ENCODE measurements at regions not wholly inside any gene's neighbourhood (a gene's known extent, or its start where the extent isn't known, plus 50 kb on each side); places are given as distances from the start of the nearest gene placed in this dataset.

DNA sequence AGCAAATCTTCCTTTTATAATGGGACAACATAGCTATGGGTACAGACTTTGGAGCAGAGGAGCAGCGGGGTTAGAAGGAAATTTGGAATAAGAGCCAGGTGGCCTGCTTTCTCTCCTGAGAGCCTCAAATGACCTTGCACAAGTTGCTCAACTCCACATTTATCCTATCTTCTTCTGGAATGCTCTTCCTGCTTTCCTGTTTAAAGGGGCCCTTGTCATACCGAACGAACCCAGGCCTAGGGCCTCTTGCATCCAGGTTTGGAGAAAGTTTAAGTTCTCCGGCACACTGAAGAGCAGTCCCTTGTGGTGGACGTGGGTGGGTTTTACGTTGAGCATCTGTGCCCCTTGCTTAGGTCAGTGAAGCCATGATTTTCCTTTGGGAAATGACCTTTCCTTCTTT, 197.9 kb upstream of the NR3C1 start (continued):
- TF ChIP-seq NCOR1 (IDR thresholded peaks at IDR 0.05; ENCODE audit: borderline replicate concordance, low read length), result no peak
- TF ChIP-seq, protein P1, sequence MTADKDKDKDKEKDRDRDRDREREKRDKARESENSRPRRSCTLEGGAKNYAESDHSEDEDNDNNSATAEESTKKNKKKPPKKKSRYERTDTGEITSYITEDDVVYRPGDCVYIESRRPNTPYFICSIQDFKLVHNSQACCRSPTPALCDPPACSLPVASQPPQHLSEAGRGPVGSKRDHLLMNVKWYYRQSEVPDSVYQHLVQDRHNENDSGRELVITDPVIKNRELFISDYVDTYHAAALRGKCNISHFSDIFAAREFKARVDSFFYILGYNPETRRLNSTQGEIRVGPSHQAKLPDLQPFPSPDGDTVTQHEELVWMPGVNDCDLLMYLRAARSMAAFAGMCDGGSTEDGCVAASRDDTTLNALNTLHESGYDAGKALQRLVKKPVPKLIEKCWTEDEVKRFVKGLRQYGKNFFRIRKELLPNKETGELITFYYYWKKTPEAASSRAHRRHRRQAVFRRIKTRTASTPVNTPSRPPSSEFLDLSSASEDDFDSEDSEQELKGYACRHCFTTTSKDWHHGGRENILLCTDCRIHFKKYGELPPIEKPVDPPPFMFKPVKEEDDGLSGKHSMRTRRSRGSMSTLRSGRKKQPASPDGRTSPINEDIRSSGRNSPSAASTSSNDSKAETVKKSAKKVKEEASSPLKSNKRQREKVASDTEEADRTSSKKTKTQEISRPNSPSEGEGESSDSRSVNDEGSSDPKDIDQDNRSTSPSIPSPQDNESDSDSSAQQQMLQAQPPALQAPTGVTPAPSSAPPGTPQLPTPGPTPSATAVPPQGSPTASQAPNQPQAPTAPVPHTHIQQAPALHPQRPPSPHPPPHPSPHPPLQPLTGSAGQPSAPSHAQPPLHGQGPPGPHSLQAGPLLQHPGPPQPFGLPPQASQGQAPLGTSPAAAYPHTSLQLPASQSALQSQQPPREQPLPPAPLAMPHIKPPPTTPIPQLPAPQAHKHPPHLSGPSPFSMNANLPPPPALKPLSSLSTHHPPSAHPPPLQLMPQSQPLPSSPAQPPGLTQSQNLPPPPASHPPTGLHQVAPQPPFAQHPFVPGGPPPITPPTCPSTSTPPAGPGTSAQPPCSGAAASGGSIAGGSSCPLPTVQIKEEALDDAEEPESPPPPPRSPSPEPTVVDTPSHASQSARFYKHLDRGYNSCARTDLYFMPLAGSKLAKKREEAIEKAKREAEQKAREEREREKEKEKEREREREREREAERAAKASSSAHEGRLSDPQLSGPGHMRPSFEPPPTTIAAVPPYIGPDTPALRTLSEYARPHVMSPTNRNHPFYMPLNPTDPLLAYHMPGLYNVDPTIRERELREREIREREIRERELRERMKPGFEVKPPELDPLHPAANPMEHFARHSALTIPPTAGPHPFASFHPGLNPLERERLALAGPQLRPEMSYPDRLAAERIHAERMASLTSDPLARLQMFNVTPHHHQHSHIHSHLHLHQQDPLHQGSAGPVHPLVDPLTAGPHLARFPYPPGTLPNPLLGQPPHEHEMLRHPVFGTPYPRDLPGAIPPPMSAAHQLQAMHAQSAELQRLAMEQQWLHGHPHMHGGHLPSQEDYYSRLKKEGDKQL (CRISPR knock-in tag; IDR thresholded peaks at IDR 0.05; ENCODE audit: low read depth), result 0 out of 2 replicates have a peak, but pooled peaks have one; percentile 19
- peak; percentile 75 for TF ChIP-seq ZMYM4 (CRISPR knock-in tag; IDR thresholded peaks at IDR 0.05)
- no peak for TF ChIP-seq LCORL (IDR thresholded peaks at IDR 0.05)
- peak; percentile 72 for TF ChIP-seq LCORL (CRISPR knock-in tag; IDR thresholded peaks at IDR 0.05)
- TF ChIP-seq, protein P2, sequence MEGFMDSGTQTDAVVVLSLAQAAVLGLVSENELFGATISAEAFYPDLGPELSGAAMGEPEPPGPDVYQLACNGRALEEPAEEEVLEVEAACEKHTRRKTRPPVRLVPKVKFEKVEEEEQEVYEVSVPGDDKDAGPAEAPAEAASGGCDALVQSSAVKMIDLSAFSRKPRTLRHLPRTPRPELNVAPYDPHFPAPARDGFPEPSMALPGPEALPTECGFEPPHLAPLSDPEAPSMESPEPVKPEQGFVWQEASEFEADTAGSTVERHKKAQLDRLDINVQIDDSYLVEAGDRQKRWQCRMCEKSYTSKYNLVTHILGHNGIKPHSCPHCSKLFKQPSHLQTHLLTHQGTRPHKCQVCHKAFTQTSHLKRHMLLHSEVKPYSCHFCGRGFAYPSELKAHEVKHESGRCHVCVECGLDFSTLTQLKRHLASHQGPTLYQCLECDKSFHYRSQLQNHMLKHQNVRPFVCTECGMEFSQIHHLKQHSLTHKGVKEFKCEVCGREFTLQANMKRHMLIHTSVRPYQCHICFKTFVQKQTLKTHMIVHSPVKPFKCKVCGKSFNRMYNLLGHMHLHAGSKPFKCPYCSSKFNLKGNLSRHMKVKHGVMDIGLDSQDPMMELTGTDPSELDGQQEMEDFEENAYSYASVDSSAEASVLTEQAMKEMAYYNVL (CRISPR knock-in tag; IDR thresholded peaks at IDR 0.05; ENCODE audit: borderline replicate concordance), result peak; percentile 72; the same call in 1 of the 2 replicates
- peak; percentile 76; the same call in 1 of the 2 replicates for TF ChIP-seq CEBPB (IDR thresholded peaks at IDR 0.05; ENCODE audit: borderline replicate concordance, low read depth, low read length)
- TF ChIP-seq SMARCC2 (IDR thresholded peaks at IDR 0.05), result no peak
- peak; percentile 44; the same call in 1 of the 2 replicates for TF ChIP-seq ELF1 (CRISPR knock-in tag; IDR thresholded peaks at IDR 0.05)
- TF ChIP-seq HMG20A (CRISPR knock-in tag; IDR thresholded peaks at IDR 0.05; ENCODE audit: borderline replicate concordance), result peak; percentile 54; the same call in 1 of the 2 replicates
- peak; percentile 29; the same call in 1 of the 2 replicates for TF ChIP-seq ETV5 (CRISPR knock-in tag; IDR thresholded peaks at IDR 0.05; ENCODE audit: borderline replicate concordance)
- TF ChIP-seq ZNF644 (CRISPR knock-in tag; IDR thresholded peaks at IDR 0.05; ENCODE audit: low read depth), result peak; percentile 26; the same call in 1 of the 2 replicates
- TF ChIP-seq ZNF30 (CRISPR knock-in tag; IDR thresholded peaks at IDR 0.05), result no peak
- TF ChIP-seq ZNF501 (CRISPR knock-in tag; IDR thresholded peaks at IDR 0.05), result peak; percentile 45; the same call in 1 of the 2 replicates
- TF ChIP-seq RARA (CRISPR knock-in tag; IDR thresholded peaks at IDR 0.05), result peak; percentile 53
- TF ChIP-seq TEAD3 (CRISPR knock-in tag; optimal IDR thresholded peaks at IDR 0.05; ENCODE audit: borderline replicate concordance), result peak; percentile 49
- peak; percentile 76 for TF ChIP-seq MED1 (CRISPR knock-in tag; IDR thresholded peaks at IDR 0.05)
- no peak for TF ChIP-seq MAF1 (CRISPR knock-in tag; IDR thresholded peaks at IDR 0.05; ENCODE audit: borderline replicate concordance)
- TF ChIP-seq ZEB1 (IDR thresholded peaks at IDR 0.05; ENCODE audit: insufficient replicate concordance, low read depth), result no peak
- TF ChIP-seq, protein P3, sequence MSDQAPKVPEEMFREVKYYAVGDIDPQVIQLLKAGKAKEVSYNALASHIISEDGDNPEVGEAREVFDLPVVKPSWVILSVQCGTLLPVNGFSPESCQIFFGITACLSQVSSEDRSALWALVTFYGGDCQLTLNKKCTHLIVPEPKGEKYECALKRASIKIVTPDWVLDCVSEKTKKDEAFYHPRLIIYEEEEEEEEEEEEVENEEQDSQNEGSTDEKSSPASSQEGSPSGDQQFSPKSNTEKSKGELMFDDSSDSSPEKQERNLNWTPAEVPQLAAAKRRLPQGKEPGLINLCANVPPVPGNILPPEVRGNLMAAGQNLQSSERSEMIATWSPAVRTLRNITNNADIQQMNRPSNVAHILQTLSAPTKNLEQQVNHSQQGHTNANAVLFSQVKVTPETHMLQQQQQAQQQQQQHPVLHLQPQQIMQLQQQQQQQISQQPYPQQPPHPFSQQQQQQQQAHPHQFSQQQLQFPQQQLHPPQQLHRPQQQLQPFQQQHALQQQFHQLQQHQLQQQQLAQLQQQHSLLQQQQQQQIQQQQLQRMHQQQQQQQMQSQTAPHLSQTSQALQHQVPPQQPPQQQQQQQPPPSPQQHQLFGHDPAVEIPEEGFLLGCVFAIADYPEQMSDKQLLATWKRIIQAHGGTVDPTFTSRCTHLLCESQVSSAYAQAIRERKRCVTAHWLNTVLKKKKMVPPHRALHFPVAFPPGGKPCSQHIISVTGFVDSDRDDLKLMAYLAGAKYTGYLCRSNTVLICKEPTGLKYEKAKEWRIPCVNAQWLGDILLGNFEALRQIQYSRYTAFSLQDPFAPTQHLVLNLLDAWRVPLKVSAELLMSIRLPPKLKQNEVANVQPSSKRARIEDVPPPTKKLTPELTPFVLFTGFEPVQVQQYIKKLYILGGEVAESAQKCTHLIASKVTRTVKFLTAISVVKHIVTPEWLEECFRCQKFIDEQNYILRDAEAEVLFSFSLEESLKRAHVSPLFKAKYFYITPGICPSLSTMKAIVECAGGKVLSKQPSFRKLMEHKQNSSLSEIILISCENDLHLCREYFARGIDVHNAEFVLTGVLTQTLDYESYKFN (CRISPR knock-in tag; conservative IDR thresholded peaks at IDR 0.05), result peak; percentile 47; the same call in 1 of the 2 replicates

All from HepG2 (cell line).